DND-41 (cell line): ENCODE measurements at regions not wholly inside any gene's neighbourhood (a gene's known extent, or its start where the extent isn't known, plus 50 kb on each side); places are given as distances from the start of the nearest gene placed in this dataset.

ENCODE experiments used
- ATAC-seq: fragments of 200-7000 bp; cut with Tn5 transposase; 3 replicates; pipeline ENCODE4 v1.9.1; 2021; ENCODE audit warnings: low read depth; ENCODE audit not compliant: insufficient read depth
- DNase-seq: peaks from one replicate; pipeline ENCODE4 v3.0.0-alpha.2; 2020
- H2AFZ ChIP-seq: 2 replicates; pipeline ENCODE4 v1.6.0; 2012; ENCODE audit warnings: low read depth, low read length
- H3K27ac ChIP-seq: 2 replicates; pipeline ENCODE4 v1.5.1; 2012; ENCODE audit warnings: low read length, inconsistent platforms
- H3K27me3 ChIP-seq: fragments of 200-600 bp; sonication (generic); 2 replicates; pipeline ENCODE4 v1.6.0; 2012; ENCODE audit warnings: low read length, mild to moderate bottlenecking, inconsistent platforms; ENCODE audit not compliant: insufficient read depth, poor library complexity
- H3K36me3 ChIP-seq: 2 replicates; pipeline ENCODE4 v1.5.1; 2012; ENCODE audit warnings: low read length, inconsistent platforms; ENCODE audit not compliant: insufficient read depth
- H3K4me1 ChIP-seq: 2 replicates; pipeline ENCODE4 v1.5.1; 2012; ENCODE audit warnings: mild to moderate bottlenecking, low read length; ENCODE audit not compliant: insufficient read depth
- H3K4me2 ChIP-seq: 2 replicates; pipeline ENCODE4 v1.6.0; 2012; ENCODE audit warnings: mild to moderate bottlenecking, moderate library complexity, low read length, inconsistent platforms; ENCODE audit not compliant: insufficient read depth
- H3K4me3 ChIP-seq, 2 experiments: fragments of 200-600 bp in 1 of 2; shearing (Covaris generic) in 1 of 2; 2 replicates each; pipeline ENCODE4 v1.5.1; 2012 to 2016; ENCODE audit warnings: inconsistent platforms in 2 of 2, low read length in 2 of 2, mild to moderate bottlenecking in 2 of 2, low read depth in 1 of 2, moderate library complexity in 1 of 2
- H3K79me2 ChIP-seq: 2 replicates; pipeline ENCODE4 v1.6.0; 2012; ENCODE audit warnings: low read length, inconsistent platforms; ENCODE audit not compliant: insufficient read depth
- H3K9ac ChIP-seq: 2 replicates; pipeline ENCODE4 v1.6.0; 2012; ENCODE audit warnings: low read depth, mild to moderate bottlenecking, inconsistent platforms, low read length, moderate library complexity
- H3K9me3 ChIP-seq: 2 replicates; pipeline ENCODE4 v1.5.1; 2012; ENCODE audit warnings: low read length, moderate library complexity, mild to moderate bottlenecking, inconsistent platforms; ENCODE audit not compliant: insufficient read depth, severe bottlenecking
- H4K20me1 ChIP-seq: 2 replicates; pipeline ENCODE4 v1.6.0; 2012; ENCODE audit warnings: low read length; ENCODE audit not compliant: insufficient read depth
- CTCF ChIP-seq: IDR thresholded peaks from 2 replicates; pipeline ENCODE4 v1.5.1; 2012; ENCODE audit warnings: borderline replicate concordance, low read length, moderate library complexity, mild to moderate bottlenecking; ENCODE audit not compliant: poor library complexity, severe bottlenecking; ENCODE audit errors: extremely low read depth
- EZH2 ChIP-seq: IDR thresholded peaks from 3 replicates; pipeline ENCODE4 v1.6.1; 2012; ENCODE audit warnings: borderline replicate concordance, low read depth, mild to moderate bottlenecking, moderate library complexity, low read length, inconsistent platforms; ENCODE audit not compliant: severe bottlenecking

GRCh38 chr15:70528816-70529215 is 234.5 kb downstream of the UACA start:
- H3K27ac ChIP-seq, result 0 out of 2 replicates have a peak overlapping the region, but pooled peaks have one; percentile 71
- TF ChIP-seq CTCF (no peak), EZH2 (no peak)
- H3K36me3 ChIP-seq, result no peaks in the 10 kb centered on the region
- no peak overlapping the region for H3K4me3 ChIP-seq
- no peaks in the 10 kb centered on the region for H4K20me1 ChIP-seq
- no peaks in the 10 kb centered on the region for H3K27me3 ChIP-seq
- no peaks in the 10 kb centered on the region for H3K79me2 ChIP-seq
- no peak for DNase-seq
- H3K4me2 ChIP-seq, result no peak overlapping the region
- peaks cover 22% of the 10 kb centered on the region for H3K4me1 ChIP-seq
- H2AFZ ChIP-seq, result no peak overlapping the region
- ATAC-seq, result no peak
- no peak overlapping the region for H3K9ac ChIP-seq
- H3K9me3 ChIP-seq, result no peaks in the 10 kb centered on the region

GRCh38 chr15:70528270-70528706 is 235.1 kb downstream of the UACA start:
- ATAC-seq, result peak; percentile 98
- H3K9me3 ChIP-seq, result no peaks in the 10 kb centered on the region
- no peaks in the 10 kb centered on the region for H4K20me1 ChIP-seq
- H3K4me1 ChIP-seq, result peaks cover 22% of the 10 kb centered on the region
- 0 out of 4 replicates have a peak overlapping the region, but pooled peaks of 1 of the 2 experiments have one; percentile 17 for H3K4me3 ChIP-seq
- H3K79me2 ChIP-seq, result no peaks in the 10 kb centered on the region
- H3K9ac ChIP-seq, result no peak overlapping the region
- no peaks in the 10 kb centered on the region for H3K27me3 ChIP-seq
- TF ChIP-seq EZH2 (no peak), CTCF (no peak)
- peak overlapping the region; percentile 58 for H3K4me2 ChIP-seq
- DNase-seq, result peak; percentile 75
- peak overlapping the region; percentile 71 for H3K27ac ChIP-seq
- H3K36me3 ChIP-seq, result no peaks in the 10 kb centered on the region
- H2AFZ ChIP-seq, result no peak overlapping the region

GRCh38 chr15:70526974-70527325 is 236.4 kb downstream of the UACA start:
- no peak overlapping the region for H3K4me2 ChIP-seq
- no peak overlapping the region for H3K4me3 ChIP-seq
- no peaks in the 10 kb centered on the region for H3K36me3 ChIP-seq
- ATAC-seq (no peak), DNase-seq (no peak)
- no peaks in the 10 kb centered on the region for H3K9me3 ChIP-seq
- H3K4me1 ChIP-seq, result peaks cover 22% of the 10 kb centered on the region
- H3K79me2 ChIP-seq, result no peaks in the 10 kb centered on the region
- no peak overlapping the region for H3K9ac ChIP-seq
- no peak overlapping the region for H2AFZ ChIP-seq
- H4K20me1 ChIP-seq, result no peaks in the 10 kb centered on the region
- H3K27me3 ChIP-seq, result no peaks in the 10 kb centered on the region
- TF ChIP-seq EZH2 (no peak), CTCF (no peak)
- H3K27ac ChIP-seq, result no peak overlapping the region
